ENCODE measurements at regions not wholly inside any gene's neighbourhood (a gene's known extent, or its start where the extent isn't known, plus 50 kb on each side); places are given as distances from the start of the nearest gene placed in this dataset.

DNA sequence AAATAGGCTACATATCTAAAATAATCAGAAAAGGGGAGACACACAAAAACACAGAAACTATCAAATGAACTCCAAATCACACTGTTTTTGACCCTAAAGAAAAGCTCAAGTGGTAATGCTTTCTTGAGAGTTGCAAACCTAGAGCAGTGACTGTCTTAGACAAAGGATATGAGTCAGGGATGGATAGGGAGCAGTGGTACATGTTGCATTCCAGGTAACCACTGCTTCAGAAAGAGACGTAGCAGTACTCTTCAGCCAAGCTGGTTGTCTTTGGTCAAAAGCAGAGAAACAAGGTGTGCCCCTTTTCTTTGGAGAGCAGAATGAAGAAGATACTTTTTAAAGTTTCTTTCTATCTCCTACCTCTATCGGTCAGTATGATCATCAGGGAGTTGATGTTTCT lies 1003.6 kb downstream of the CDH9 start:
- Histone ChIP-seq H3K27ac (ENCODE audit: control insufficient read depth, insufficient read depth) (no peak overlapping the region), H3K9ac (ENCODE audit: control insufficient read depth, insufficient read depth, low read length) (no peak overlapping the region), H3K9me3 (replicated peaks; ENCODE audit: control insufficient read depth, insufficient read depth, low read length) (no peaks in the 10 kb centered on the region), H3K4me1 (ENCODE audit: control insufficient read depth, insufficient read depth, low read length) (no peaks in the 10 kb centered on the region), H3K79me2 (ENCODE audit: control insufficient read depth, insufficient read depth, low read length) (no peaks in the 10 kb centered on the region), H3K27me3 (replicated peaks in 1 of 2; ENCODE audit: control insufficient read depth in 2 of 2, insufficient read depth in 2 of 2, low read length in 1 of 2) (no peaks in the 10 kb centered on the region), H3K4me2 (ENCODE audit: control insufficient read depth, insufficient read depth) (no peak overlapping the region), H2AFZ (ENCODE audit: control insufficient read depth, low read depth, low read length) (no peak overlapping the region), H3K4me3 (no peak overlapping the region), H3K36me3 (ENCODE audit: control insufficient read depth in 2 of 2, insufficient read depth in 2 of 2, low read length in 1 of 2) (no peaks in the 10 kb centered on the region), H4K20me1 (ENCODE audit: control insufficient read depth, insufficient read depth) (no peaks in the 10 kb centered on the region)
- intact Hi-C loops (cut with micrococcal nuclease; ENCODE audit: unreplicated experiment) (no loop called here), in situ Hi-C loops (cut with MboI) (no loop called here)
- no peak for DNase-seq (ENCODE audit: low read depth, low spot score)
- BruUV-seq (replicated peaks): no TSS peak
- TF ChIP-seq BCL11A (IDR thresholded peaks at IDR 0.05; ENCODE audit: low read depth, low read length) (no peak), RCOR1 (conservative IDR thresholded peaks at IDR 0.05; ENCODE audit: low read depth, low read length) (no peak), MEF2A (IDR thresholded peaks at IDR 0.05; ENCODE audit: insufficient read depth, low read depth, low read length) (no peak), RAD51 (IDR thresholded peaks at IDR 0.05) (no peak), IKZF1 (conservative IDR thresholded peaks at IDR 0.05) (no peak), ESRRA (IDR thresholded peaks at IDR 0.05; ENCODE audit: low read length) (no peak), HDAC2 (IDR thresholded peaks at IDR 0.05) (no peak), FOXM1 (IDR thresholded peaks at IDR 0.05; ENCODE audit: low read depth, low read length) (no peak), LARP7 (IDR thresholded peaks at IDR 0.05) (no peak), KDM1A (IDR thresholded peaks at IDR 0.05; ENCODE audit: borderline replicate concordance) (no peak)
- TF ChIP-seq, protein P1, sequence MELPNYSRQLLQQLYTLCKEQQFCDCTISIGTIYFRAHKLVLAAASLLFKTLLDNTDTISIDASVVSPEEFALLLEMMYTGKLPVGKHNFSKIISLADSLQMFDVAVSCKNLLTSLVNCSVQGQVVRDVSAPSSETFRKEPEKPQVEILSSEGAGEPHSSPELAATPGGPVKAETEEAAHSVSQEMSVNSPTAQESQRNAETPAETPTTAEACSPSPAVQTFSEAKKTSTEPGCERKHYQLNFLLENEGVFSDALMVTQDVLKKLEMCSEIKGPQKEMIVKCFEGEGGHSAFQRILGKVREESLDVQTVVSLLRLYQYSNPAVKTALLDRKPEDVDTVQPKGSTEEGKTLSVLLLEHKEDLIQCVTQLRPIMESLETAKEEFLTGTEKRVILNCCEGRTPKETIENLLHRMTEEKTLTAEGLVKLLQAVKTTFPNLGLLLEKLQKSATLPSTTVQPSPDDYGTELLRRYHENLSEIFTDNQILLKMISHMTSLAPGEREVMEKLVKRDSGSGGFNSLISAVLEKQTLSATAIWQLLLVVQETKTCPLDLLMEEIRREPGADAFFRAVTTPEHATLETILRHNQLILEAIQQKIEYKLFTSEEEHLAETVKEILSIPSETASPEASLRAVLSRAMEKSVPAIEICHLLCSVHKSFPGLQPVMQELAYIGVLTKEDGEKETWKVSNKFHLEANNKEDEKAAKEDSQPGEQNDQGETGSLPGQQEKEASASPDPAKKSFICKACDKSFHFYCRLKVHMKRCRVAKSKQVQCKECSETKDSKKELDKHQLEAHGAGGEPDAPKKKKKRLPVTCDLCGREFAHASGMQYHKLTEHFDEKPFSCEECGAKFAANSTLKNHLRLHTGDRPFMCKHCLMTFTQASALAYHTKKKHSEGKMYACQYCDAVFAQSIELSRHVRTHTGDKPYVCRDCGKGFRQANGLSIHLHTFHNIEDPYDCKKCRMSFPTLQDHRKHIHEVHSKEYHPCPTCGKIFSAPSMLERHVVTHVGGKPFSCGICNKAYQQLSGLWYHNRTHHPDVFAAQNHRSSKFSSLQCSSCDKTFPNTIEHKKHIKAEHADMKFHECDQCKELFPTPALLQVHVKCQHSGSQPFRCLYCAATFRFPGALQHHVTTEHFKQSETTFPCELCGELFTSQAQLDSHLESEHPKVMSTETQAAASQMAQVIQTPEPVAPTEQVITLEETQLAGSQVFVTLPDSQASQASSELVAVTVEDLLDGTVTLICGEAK (IDR thresholded peaks at IDR 0.05; ENCODE audit: borderline replicate concordance): no peak
- TF ChIP-seq, protein P2, sequence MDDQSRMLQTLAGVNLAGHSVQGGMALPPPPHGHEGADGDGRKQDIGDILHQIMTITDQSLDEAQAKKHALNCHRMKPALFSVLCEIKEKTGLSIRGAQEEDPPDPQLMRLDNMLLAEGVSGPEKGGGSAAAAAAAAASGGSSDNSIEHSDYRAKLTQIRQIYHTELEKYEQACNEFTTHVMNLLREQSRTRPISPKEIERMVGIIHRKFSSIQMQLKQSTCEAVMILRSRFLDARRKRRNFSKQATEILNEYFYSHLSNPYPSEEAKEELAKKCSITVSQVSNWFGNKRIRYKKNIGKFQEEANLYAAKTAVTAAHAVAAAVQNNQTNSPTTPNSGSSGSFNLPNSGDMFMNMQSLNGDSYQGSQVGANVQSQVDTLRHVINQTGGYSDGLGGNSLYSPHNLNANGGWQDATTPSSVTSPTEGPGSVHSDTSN (IDR thresholded peaks at IDR 0.05; ENCODE audit: insufficient replicate concordance, low read depth, low read length): no peak
- SMC1A ChIA-PET (ENCODE audit: uncharacterized antibody, unreplicated experiment): no interaction called here
- CTCF ChIA-PET: no interaction called here
- WGBS (ENCODE audit: insufficient coverage, insufficient replicate concordance, low lambda C conversion rate, missing lambda C conversion rate): 13% methylated on average over 2 of the region's 2 CpGs
- RAD21 ChIA-PET (ENCODE audit: unreplicated experiment): no interaction called here
- no peak for FAIRE-seq
- no peak for ATAC-seq
- POLR2A ChIA-PET: no interaction called here
